Esophagus muscularis mucosa (tissue), 4 donors: ENCODE measurements at regions not wholly inside any gene's neighbourhood (a gene's known extent, or its start where the extent isn't known, plus 50 kb on each side); places are given as distances from the start of the nearest gene placed in this dataset.

Experiments used
- DNase-seq: peaks from one replicate; pipeline ENCODE4 v3.0.0-alpha.2; 2017; ENCODE audit errors: extremely low spot score
- H3K27ac ChIP-seq, 4 donors: fragments of 200-600 bp; sonication (generic); replicated peaks in 1 of 4; 1 replicate in 3 of 4; 2 replicates in 1 of 4; pipeline ENCODE4 v1.5.1; 2016 to 2019; ENCODE audit warnings: mild to moderate bottlenecking in 1 of 4
- H3K27me3 ChIP-seq, 4 donors: fragments of 200-600 bp; sonication (generic); one replicate each; pipeline versions ENCODE4 v1.5.1 to v1.6.0; 2016 to 2019
- H3K36me3 ChIP-seq, 4 donors: fragments of 200-600 bp; sonication (generic); one replicate each; pipeline ENCODE4 v1.5.1; 2016 to 2019
- H3K4me1 ChIP-seq, 4 donors: fragments of 200-600 bp; sonication (generic); one replicate each; pipeline ENCODE4 v1.5.1; 2016 to 2019
- H3K4me3 ChIP-seq, 4 donors: fragments of 200-600 bp; sonication (generic); 1 replicate in 2 of 4; 2 replicates in 2 of 4; pipeline ENCODE4 v1.5.1; 2016 to 2019; ENCODE audit warnings: mild to moderate bottlenecking in 4 of 4, moderate library complexity in 1 of 4
- H3K9me3 ChIP-seq, 4 donors: fragments of 200-600 bp; sonication (generic); 1 replicate in 3 of 4; 2 replicates in 1 of 4; pipeline ENCODE4 v1.5.1; 2016 to 2019
- CTCF ChIP-seq, 3 experiments: fragments of 200-600 bp in 2 of 3; fragments of 450-650 bp in 1 of 3; sonication (generic) in 2 of 3; IDR thresholded peaks; one replicate each; pipeline ENCODE4 v1.5.1; 2017 to 2019; ENCODE audit warnings: antibody characterized with exemption in 3 of 3, mild to moderate bottlenecking in 2 of 3, moderate library complexity in 1 of 3
- EP300 ChIP-seq: sonication (generic); formaldehyde crosslinking; IDR thresholded peaks from one replicate; pipeline ENCODE4 v1.6.1; 2017; ENCODE audit warnings: antibody characterized with exemption
- POLR2A ChIP-seq: fragments of 450-650 bp; IDR thresholded peaks from one replicate; pipeline ENCODE4 v1.6.1; 2017; ENCODE audit warnings: antibody characterized with exemption, moderate library complexity, mild to moderate bottlenecking, low read depth
- POLR2AphosphoS5 ChIP-seq, 2 donors: sonication (generic); formaldehyde crosslinking; IDR thresholded peaks; one replicate each; pipeline ENCODE4 v1.6.1; 2017; ENCODE audit warnings: antibody characterized with exemption in 2 of 2
- WGBS: methylation state at CpG from one replicate; pipeline ENCODE4 v1.1.5; 2018; 5-methylcytosine and 5-hydroxymethylcytosine counted together
- intact Hi-C: fragments of 100-400 bp; cut with DNase I; formaldehyde crosslinking; loops from one replicate; pipeline ENCODE4 v1.15.1; 2023

DNA sequence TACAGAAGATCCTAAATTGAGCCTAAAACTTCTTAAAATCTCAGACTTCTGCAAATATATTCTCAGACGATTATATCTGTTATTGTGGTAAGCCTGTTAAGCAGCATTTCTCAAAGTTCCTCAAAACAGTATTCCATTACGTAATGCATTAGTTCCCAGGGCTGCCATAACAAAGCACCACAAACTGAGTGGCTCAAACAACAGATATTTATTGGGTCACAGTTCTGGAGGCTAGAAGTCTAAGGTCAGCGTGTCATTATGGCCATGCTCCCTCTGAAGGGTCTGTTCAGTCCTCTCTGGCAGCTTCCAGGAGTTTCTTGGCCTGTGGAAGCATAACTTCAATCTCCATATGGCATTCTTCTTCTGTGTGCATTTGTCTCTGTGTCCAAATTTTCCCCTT lies 103.5 kb upstream of the ST6GALNAC5 start:
- H3K4me1 ChIP-seq = no peaks in the 10 kb centered on the region
- TF ChIP-seq EP300 = no peak
- no peak overlapping the region for H3K27ac ChIP-seq
- H3K36me3 ChIP-seq = no peaks in the 10 kb centered on the region
- no peaks in the 10 kb centered on the region for H3K27me3 ChIP-seq
- no peak overlapping the region for H3K4me3 ChIP-seq
- intact Hi-C loops = no loop called here
- 77% methylated on average over 3 of the region's 3 CpGs for WGBS
- no peak for DNase-seq
- no peaks in the 10 kb centered on the region for H3K9me3 ChIP-seq

GRCh38 chr1:76764638-76765454 lies 102.4 kb upstream of the ST6GALNAC5 start:
- no peak for DNase-seq
- H3K27ac ChIP-seq = peak overlapping the region in 2 of 4 donors; percentile 5 to 11
- H3K4me3 ChIP-seq = peak overlapping the region in 3 of 4 donors; percentile 24 to 39 (median 33)
- H3K27me3 ChIP-seq = no peaks in the 10 kb centered on the region
- 64% methylated on average over 17 of the region's 26 CpGs for WGBS
- TF ChIP-seq POLR2A (no peak), POLR2AphosphoS5 (IDR thresholded peaks at IDR 0.05) (no peak), EP300 (no peak), CTCF (IDR thresholded peaks at IDR 0.05) (no peak)
- intact Hi-C loops = no loop called here
- H3K9me3 ChIP-seq = no peaks in the 10 kb centered on the region
- no peaks in the 10 kb centered on the region for H3K36me3 ChIP-seq
- H3K4me1 ChIP-seq = no peaks in the 10 kb centered on the region

DNA sequence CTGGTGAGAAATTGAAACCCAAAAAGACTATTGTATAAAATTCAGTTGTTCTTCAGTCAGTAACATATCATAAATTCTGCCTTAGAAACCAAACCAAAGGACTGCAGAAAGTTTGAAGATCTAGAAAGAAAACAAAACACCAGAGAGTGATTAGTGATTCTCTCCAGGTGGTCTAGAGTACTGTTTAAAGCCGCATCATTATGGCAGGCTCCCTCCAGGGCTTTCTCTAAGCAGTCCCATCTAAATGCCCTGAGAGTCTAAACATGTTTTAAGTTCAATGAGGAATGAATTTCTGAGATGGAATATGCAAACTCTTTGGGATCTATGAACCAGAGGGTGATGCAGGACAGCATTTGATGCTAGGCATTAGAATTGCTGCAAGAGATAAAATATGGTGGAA lies 100.9 kb upstream of the ST6GALNAC5 start:
- 60% methylated on average over 1 of the region's 1 CpG for WGBS
- intact Hi-C loops = no loop called here

DNA sequence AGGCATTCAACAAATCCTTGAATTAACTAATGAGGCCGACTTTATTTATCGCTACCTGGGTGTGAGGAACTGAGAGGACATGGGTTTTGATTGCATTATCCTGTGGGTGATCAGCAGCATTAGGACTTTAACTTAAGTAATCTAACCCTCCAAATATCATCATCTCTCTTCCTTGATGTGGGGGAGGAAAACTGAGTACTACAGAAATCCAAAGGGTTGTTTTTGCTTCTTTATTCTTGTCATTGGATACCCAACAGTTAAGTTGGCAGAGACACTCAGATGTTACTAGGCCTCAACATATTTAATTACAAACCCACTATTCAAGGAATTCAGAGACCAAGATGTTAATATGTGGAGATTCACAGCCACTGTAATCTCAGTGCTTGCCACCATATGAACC lies 97.4 kb upstream of the ST6GALNAC5 start:
- no peaks in the 10 kb centered on the region for H3K27me3 ChIP-seq
- TF ChIP-seq POLR2A (no peak), CTCF (IDR thresholded peaks at IDR 0.05) (no peak), POLR2AphosphoS5 (IDR thresholded peaks at IDR 0.05) (no peak), EP300 (no peak)
- H3K36me3 ChIP-seq = no peaks in the 10 kb centered on the region
- H3K9me3 ChIP-seq = no peaks in the 10 kb centered on the region
- no peak overlapping the region for H3K4me3 ChIP-seq
- H3K4me1 ChIP-seq = no peaks in the 10 kb centered on the region
- H3K27ac ChIP-seq = no peak overlapping the region
- intact Hi-C loops = no loop called here
- 97% methylated on average over 2 of the region's 2 CpGs for WGBS
- no peak for DNase-seq

More for the DNA sequence above, 100.9 kb upstream of the ST6GALNAC5 start:
- H3K36me3 ChIP-seq = no peaks in the 10 kb centered on the region
- H3K27ac ChIP-seq = no peak overlapping the region
- no peak for DNase-seq
- TF ChIP-seq EP300 = no peak
- no peak for TF ChIP-seq POLR2A
- no peak for TF ChIP-seq CTCF (IDR thresholded peaks at IDR 0.05)
- no peak for TF ChIP-seq POLR2AphosphoS5 (IDR thresholded peaks at IDR 0.05)
- H3K9me3 ChIP-seq = no peaks in the 10 kb centered on the region
- no peaks in the 10 kb centered on the region for H3K27me3 ChIP-seq
- no peak overlapping the region for H3K4me3 ChIP-seq
- no peaks in the 10 kb centered on the region for H3K4me1 ChIP-seq

- no peaks in the 10 kb centered on the region for H3K36me3 ChIP-seq
- intact Hi-C loops = no loop called here
- no peaks in the 10 kb centered on the region for H3K4me1 ChIP-seq
- H3K27ac ChIP-seq = no peak overlapping the region
- no peak for DNase-seq
- H3K4me3 ChIP-seq = no peak overlapping the region
- no peaks in the 10 kb centered on the region for H3K27me3 ChIP-seq
- WGBS = 25% methylated on average over 3 of the region's 3 CpGs
- no peaks in the 10 kb centered on the region for H3K9me3 ChIP-seq
- no peak for TF ChIP-seq EP300
- no peak for TF ChIP-seq POLR2AphosphoS5 (IDR thresholded peaks at IDR 0.05)
- no peak for TF ChIP-seq POLR2A
- no peak for TF ChIP-seq CTCF (IDR thresholded peaks at IDR 0.05)
These were observed 96.3 kb upstream of the ST6GALNAC5 start for GRCh38 chr1:76770979-76771378.
